GM23248 (cell line): ENCODE measurements at regions not wholly inside any gene's neighbourhood (a gene's known extent, or its start where the extent isn't known, plus 50 kb on each side); places are given as distances from the start of the nearest gene placed in this dataset.

ENCODE experiments used
- DNase-seq: peaks from one replicate; pipeline ENCODE4 v3.0.0-alpha.2; 2015
- H2AFZ ChIP-seq: fragments of 200-600 bp; sonication (generic); 2 replicates; pipeline ENCODE4 v1.6.1; 2016; ENCODE audit warnings: antibody characterized with exemption
- H3F3A ChIP-seq: fragments of 200-600 bp; sonication (generic); 2 replicates; pipeline ENCODE4 v1.6.1; 2016; ENCODE audit warnings: mild to moderate bottlenecking, antibody characterized with exemption, mixed run types; ENCODE audit not compliant: insufficient read depth
- H3K27ac ChIP-seq: fragments of 200-600 bp; sonication (generic); 2 replicates; pipeline ENCODE4 v1.5.1; 2016; ENCODE audit warnings: mild to moderate bottlenecking
- H3K27me3 ChIP-seq: fragments of 200-600 bp; sonication (generic); replicated peaks from 2 replicates; pipeline ENCODE4 v1.6.1; 2016; ENCODE audit warnings: mild to moderate bottlenecking; ENCODE audit not compliant: insufficient read depth
- H3K36me3 ChIP-seq: fragments of 200-600 bp; sonication (generic); 2 replicates; pipeline ENCODE4 v1.6.1; 2016; ENCODE audit warnings: low read depth, mild to moderate bottlenecking
- H3K4me1 ChIP-seq: fragments of 200-600 bp; sonication (generic); 2 replicates; pipeline ENCODE4 v1.6.1; 2016; ENCODE audit warnings: mild to moderate bottlenecking; ENCODE audit not compliant: insufficient read depth
- H3K4me2 ChIP-seq: fragments of 200-600 bp; sonication (generic); one replicate; pipeline ENCODE4 v1.6.1; 2016; ENCODE audit warnings: mild to moderate bottlenecking; ENCODE audit not compliant: unreplicated experiment
- H3K4me3 ChIP-seq: fragments of 200-600 bp; sonication (generic); 2 replicates; pipeline ENCODE4 v1.5.1; 2016; ENCODE audit warnings: mild to moderate bottlenecking
- H3K79me2 ChIP-seq: fragments of 200-600 bp; sonication (generic); 2 replicates; pipeline ENCODE4 v1.6.1; 2016; ENCODE audit warnings: mild to moderate bottlenecking; ENCODE audit not compliant: insufficient read depth
- H3K9ac ChIP-seq: fragments of 200-600 bp; sonication (generic); 2 replicates; pipeline ENCODE4 v1.6.1; 2016; ENCODE audit warnings: mild to moderate bottlenecking
- H3K9me2 ChIP-seq: fragments of 200-600 bp; sonication (generic); 2 replicates; pipeline ENCODE4 v1.6.1; 2016; ENCODE audit warnings: mixed run types, mild to moderate bottlenecking, moderate library complexity; ENCODE audit not compliant: insufficient read depth
- H3K9me3 ChIP-seq: fragments of 200-600 bp; sonication (generic); one replicate; pipeline ENCODE4 v1.6.1; 2017; ENCODE audit warnings: low read depth
- H4K20me1 ChIP-seq: fragments of 200-600 bp; sonication (generic); 2 replicates; pipeline ENCODE4 v1.6.0; 2016; ENCODE audit not compliant: insufficient read depth
- EZH2 ChIP-seq: fragments of 200-600 bp; sonication (generic); IDR thresholded peaks from 2 replicates; pipeline ENCODE4 v1.6.1; 2018; ENCODE audit warnings: antibody characterized with exemption, mild to moderate bottlenecking; ENCODE audit not compliant: insufficient read depth, poor library complexity, severe bottlenecking
- EZH2phosphoT487 ChIP-seq: fragments of 200-600 bp; sonication (generic); IDR thresholded peaks from 2 replicates; pipeline ENCODE4 v1.6.1; 2018; ENCODE audit warnings: antibody characterized with exemption, moderate library complexity, mild to moderate bottlenecking, low read depth; ENCODE audit not compliant: insufficient read depth
- WGBS, 2 experiments: methylation state at CpG; one replicate each; pipeline ENCODE4 v1.1.6; 2015 to 2017; ENCODE audit warnings: low lambda C conversion rate in 2 of 2, low coverage in 1 of 2; ENCODE audit errors: missing lambda C conversion rate in 2 of 2; 5-methylcytosine and 5-hydroxymethylcytosine counted together
- in situ Hi-C: fragments of 300-500 bp; cut with MboI; formaldehyde crosslinking; loops from 2 replicates; pipeline ENCODE4 v1.15.0; 2020

GRCh38 chr10:31702954-31703353 lies 225.7 kb downstream of the ARHGAP12 start:
- no peak overlapping the region for H3K9ac ChIP-seq
- no peaks in the 10 kb centered on the region for H3K27me3 ChIP-seq
- H2AFZ ChIP-seq: no peak overlapping the region
- WGBS, 2 experiments: 89 to 94% methylated on average over 4 of the region's 4 CpGs
- H3K4me2 ChIP-seq: no peak overlapping the region
- H3K9me2 ChIP-seq: no peaks in the 10 kb centered on the region
- no peak overlapping the region for H3K4me3 ChIP-seq
- in situ Hi-C loops: no loop called here
- H3F3A ChIP-seq: peaks cover 33% of the 10 kb centered on the region
- peaks cover 31% of the 10 kb centered on the region for H3K4me1 ChIP-seq
- no peak for TF ChIP-seq EZH2phosphoT487
- TF ChIP-seq EZH2: no peak
- H3K9me3 ChIP-seq: no peaks in the 10 kb centered on the region
- no peaks in the 10 kb centered on the region for H4K20me1 ChIP-seq
- no peaks in the 10 kb centered on the region for H3K36me3 ChIP-seq
- no peak for DNase-seq
- H3K27ac ChIP-seq: no peak overlapping the region
- H3K79me2 ChIP-seq: no peaks in the 10 kb centered on the region

GRCh38 chr10:31702005-31702404 lies 226.6 kb downstream of the ARHGAP12 start:
- Histone ChIP-seq H3K79me2 (no peaks in the 10 kb centered on the region), H3K36me3 (no peaks in the 10 kb centered on the region), H2AFZ (peak overlapping the region; percentile 65; the same call in 1 of the 2 replicates), H3K27me3 (no peaks in the 10 kb centered on the region), H3K9me3 (no peaks in the 10 kb centered on the region), H3K4me3 (no peak overlapping the region), H3F3A (peaks cover 30% of the 10 kb centered on the region), H3K9me2 (no peaks in the 10 kb centered on the region), H3K27ac (no peak overlapping the region), H4K20me1 (no peaks in the 10 kb centered on the region), H3K4me1 (peaks cover 30% of the 10 kb centered on the region), H3K4me2 (no peak overlapping the region), H3K9ac (no peak overlapping the region)
- 92 to 97% methylated on average over 2 of the region's 2 CpGs for WGBS, 2 experiments
- in situ Hi-C loops: no loop called here
- no peak for TF ChIP-seq EZH2phosphoT487
- no peak for TF ChIP-seq EZH2
- no peak for DNase-seq

GRCh38 chr10:31701546-31701945 lies 227.1 kb downstream of the ARHGAP12 start:
- no peak overlapping the region for H3K27ac ChIP-seq
- peaks cover 30% of the 10 kb centered on the region for H3K4me1 ChIP-seq
- H3K9me3 ChIP-seq: no peaks in the 10 kb centered on the region
- H3K36me3 ChIP-seq: no peaks in the 10 kb centered on the region
- 15 to 16% methylated on average over 5 of the region's 5 CpGs for WGBS, 2 experiments
- no peak overlapping the region for H3K4me3 ChIP-seq
- no peak overlapping the region for H3K4me2 ChIP-seq
- no peaks in the 10 kb centered on the region for H3K79me2 ChIP-seq
- H4K20me1 ChIP-seq: no peaks in the 10 kb centered on the region
- in situ Hi-C loops: no loop called here
- peaks cover 29% of the 10 kb centered on the region for H3F3A ChIP-seq
- 0 out of 2 replicates have a peak overlapping the region, but pooled peaks have one; percentile 16 for H3K9ac ChIP-seq
- no peaks in the 10 kb centered on the region for H3K9me2 ChIP-seq
- TF ChIP-seq EZH2phosphoT487 (no peak), EZH2 (no peak)
- peak overlapping the region; percentile 65 for H2AFZ ChIP-seq
- no peaks in the 10 kb centered on the region for H3K27me3 ChIP-seq
- DNase-seq: no peak

- Histone ChIP-seq H3K4me2 (no peak overlapping the region), H3K79me2 (no peaks in the 10 kb centered on the region), H3K9me2 (no peaks in the 10 kb centered on the region), H3K27me3 (no peaks in the 10 kb centered on the region), H3K36me3 (no peaks in the 10 kb centered on the region), H2AFZ (peak overlapping the region; percentile 13; the same call in 1 of the 2 replicates), H3F3A (peaks cover 27% of the 10 kb centered on the region), H4K20me1 (no peaks in the 10 kb centered on the region), H3K4me1 (peaks cover 29% of the 10 kb centered on the region), H3K9ac (no peak overlapping the region), H3K9me3 (no peaks in the 10 kb centered on the region), H3K27ac (no peak overlapping the region), H3K4me3 (no peak overlapping the region)
- in situ Hi-C loops: no loop called here
- TF ChIP-seq EZH2phosphoT487: no peak
- no peak for TF ChIP-seq EZH2
- 53 to 55% methylated on average over 11 of the region's 11 CpGs for WGBS, 2 experiments
- DNase-seq: no peak
These were observed 228.4 kb downstream of the ARHGAP12 start for GRCh38 chr10:31700181-31700611.
